LHCN-M2 (cell line): ENCODE measurements at regions not wholly inside any gene's neighbourhood (a gene's known extent, or its start where the extent isn't known, plus 50 kb on each side); places are given as distances from the start of the nearest gene placed in this dataset.

Experiments used
- DNase-seq: peaks from one replicate; pipeline ENCODE4 v3.0.0-alpha.2; 2012; ENCODE audit warnings: low read depth

- DNase-seq: peak; percentile 60
Measured at GRCh38 chr4:111398906-111399330, 746.3 kb upstream of the FAM241A start.

- peak; percentile 39 for DNase-seq
Measured at GRCh38 chr4:111399623-111400022, 745.6 kb upstream of the FAM241A start.

GRCh38 chr4:111400741-111401140 lies 744.5 kb upstream of the FAM241A start:
- DNase-seq: peak; percentile 92

- no peak for DNase-seq
Measured at GRCh38 chr4:111404673-111405072, 740.6 kb upstream of the FAM241A start.

- no peak for DNase-seq
Measured at GRCh38 chr4:111405989-111406388, 739.3 kb upstream of the FAM241A start.

GRCh38 chr4:111410571-111410970 lies 734.7 kb upstream of the FAM241A start:
- DNase-seq: no peak

GRCh38 chr4:111417521-111417920 lies 727.7 kb upstream of the FAM241A start:
- no peak for DNase-seq

GRCh38 chr4:111433441-111433840 lies 711.8 kb upstream of the FAM241A start:
- no peak for DNase-seq

- peak; percentile 33 for DNase-seq
Measured at GRCh38 chr4:111434586-111434985, 710.7 kb upstream of the FAM241A start.

- no peak for DNase-seq
Measured at GRCh38 chr4:111435986-111436744, 709.1 kb upstream of the FAM241A start.

GRCh38 chr4:111441687-111442086 lies 703.6 kb upstream of the FAM241A start:
- no peak for DNase-seq

GRCh38 chr4:111444836-111445235 lies 700.4 kb upstream of the FAM241A start:
- DNase-seq: peak; percentile 57

- DNase-seq: no peak
Measured at GRCh38 chr4:111449657-111450056, 695.6 kb upstream of the FAM241A start.

GRCh38 chr4:111450867-111451266 lies 694.4 kb upstream of the FAM241A start:
- DNase-seq: peak; percentile 25

GRCh38 chr4:111453216-111453615 lies 692.0 kb upstream of the FAM241A start:
- no peak for DNase-seq

GRCh38 chr4:111454961-111455360 lies 690.3 kb upstream of the FAM241A start:
- DNase-seq: no peak

- peak; percentile 71 for DNase-seq
Measured at GRCh38 chr4:111464251-111465045, 680.8 kb upstream of the FAM241A start.

- DNase-seq: no peak
Measured at GRCh38 chr4:111466811-111467604, 678.2 kb upstream of the FAM241A start.

GRCh38 chr4:111475001-111475400 lies 670.3 kb upstream of the FAM241A start:
- DNase-seq: peak; percentile 62

- no peak for DNase-seq
Measured at GRCh38 chr4:111475666-111476065, 669.6 kb upstream of the FAM241A start.

GRCh38 chr4:111480510-111480909 lies 664.7 kb upstream of the FAM241A start:
- DNase-seq: no peak
